IPS DF 6.9 (cell line): ENCODE measurements at regions not wholly inside any gene's neighbourhood (a gene's known extent, or its start where the extent isn't known, plus 50 kb on each side); places are given as distances from the start of the nearest gene placed in this dataset.

ENCODE experiments used
- DNase-seq: peaks from one replicate; pipeline ENCODE4 v3.0.0-alpha.2; 2013; ENCODE audit warnings: low read depth, low spot score
- H3K27ac ChIP-seq: one replicate; pipeline ENCODE4 v1.5.1; 2013; ENCODE audit warnings: low read length, control low read depth
- H3K27me3 ChIP-seq: 2 replicates; pipeline ENCODE4 v1.6.1; 2013; ENCODE audit warnings: mild to moderate bottlenecking, low read length; ENCODE audit not compliant: control insufficient read depth, insufficient read depth
- H3K36me3 ChIP-seq: 2 replicates; pipeline ENCODE4 v1.6.1; 2013; ENCODE audit warnings: low read length; ENCODE audit not compliant: control insufficient read depth, insufficient read depth
- H3K4me1 ChIP-seq: 2 replicates; pipeline ENCODE4 v1.6.1; 2013; ENCODE audit warnings: low read length; ENCODE audit not compliant: control insufficient read depth, insufficient read depth
- H3K4me3 ChIP-seq: 2 replicates; pipeline ENCODE4 v1.5.1; 2013; ENCODE audit warnings: mild to moderate bottlenecking, low read length
- H3K9me3 ChIP-seq: 2 replicates; pipeline ENCODE4 v1.6.1; 2013; ENCODE audit warnings: low read length, inconsistent platforms; ENCODE audit not compliant: control insufficient read depth, insufficient read depth
- WGBS: extraction: QIAGEN DNeasy Blood & Tissue Kit; methylation state at CpG from one replicate; pipeline ENCODE4 v1.1.7; 2013; ENCODE audit warnings: mixed read lengths, missing lambda C conversion rate; ENCODE audit not compliant: insufficient read length, insufficient coverage; 5-methylcytosine and 5-hydroxymethylcytosine counted together

DNA sequence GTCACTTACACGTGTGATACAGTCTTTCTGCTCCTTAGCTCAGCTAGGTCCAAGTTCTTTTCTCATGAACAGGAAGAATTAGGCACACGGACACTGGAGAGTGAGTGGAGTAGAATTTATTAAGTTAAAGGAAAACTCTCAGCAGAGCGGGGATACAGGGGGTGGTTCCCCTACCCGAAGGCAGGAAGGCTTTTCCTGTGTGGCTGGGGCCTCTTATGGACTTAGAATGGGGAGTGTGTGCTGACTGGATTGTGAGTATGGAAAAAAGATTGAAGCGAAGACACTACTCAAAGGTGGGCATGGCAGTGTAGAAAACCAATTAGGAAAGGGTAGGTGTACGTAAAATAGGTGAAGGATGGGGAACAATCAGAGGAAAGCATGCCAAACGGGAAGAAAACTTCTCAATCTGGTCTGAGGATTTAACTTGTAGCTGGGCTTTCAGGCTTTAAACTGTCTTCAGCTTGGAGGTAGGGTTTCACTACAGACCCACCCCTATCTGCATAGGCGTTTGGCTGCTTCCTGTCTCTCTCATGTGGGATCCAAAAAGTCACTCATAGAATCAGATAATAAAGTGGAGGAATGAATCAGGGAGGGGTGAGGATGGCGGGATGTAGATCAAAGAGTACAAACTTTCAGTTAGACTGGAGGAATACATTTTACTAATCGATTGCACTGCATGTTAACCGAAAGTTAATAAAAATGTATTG is 104.2 kb downstream of the ANKRD7 start:
- WGBS = no CpG with 5 or more reads among the region's 11 CpGs
- Histone ChIP-seq H3K27me3 (no peaks in the 10 kb centered on the region), H3K9me3 (no peaks in the 10 kb centered on the region), H3K4me3 (no peak overlapping the region), H3K27ac (no peak overlapping the region), H3K4me1 (no peaks in the 10 kb centered on the region; the same call in 1 of the 2 replicates), H3K36me3 (no peaks in the 10 kb centered on the region)
- no peak for DNase-seq

DNA sequence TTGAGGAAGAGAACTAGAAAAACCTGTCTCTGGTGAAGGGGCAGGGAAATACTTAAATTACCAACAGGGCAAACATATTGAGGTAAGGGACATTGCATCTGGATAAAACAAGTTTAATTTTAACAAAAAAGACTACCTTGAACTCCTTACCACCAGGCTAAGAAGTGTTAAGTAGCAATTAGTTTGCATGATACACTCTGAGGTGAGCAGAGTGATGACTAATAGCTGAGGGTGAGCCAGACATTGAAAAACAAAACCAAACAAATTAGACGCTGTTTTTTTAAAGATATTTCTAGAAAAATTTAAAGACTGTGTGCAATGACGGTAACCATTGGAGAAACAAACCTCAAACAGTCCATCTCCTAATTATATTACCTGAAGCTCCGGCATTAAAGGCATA is 105.9 kb downstream of the ANKRD7 start:
- H3K9me3 ChIP-seq = no peaks in the 10 kb centered on the region
- no peak for DNase-seq
- H3K27ac ChIP-seq = no peak overlapping the region
- WGBS = no CpG with 5 or more reads among the region's 3 CpGs
- H3K27me3 ChIP-seq = no peaks in the 10 kb centered on the region
- no peaks in the 10 kb centered on the region; the same call in 1 of the 2 replicates for H3K4me1 ChIP-seq
- no peaks in the 10 kb centered on the region for H3K36me3 ChIP-seq
- H3K4me3 ChIP-seq = no peak overlapping the region

DNA sequence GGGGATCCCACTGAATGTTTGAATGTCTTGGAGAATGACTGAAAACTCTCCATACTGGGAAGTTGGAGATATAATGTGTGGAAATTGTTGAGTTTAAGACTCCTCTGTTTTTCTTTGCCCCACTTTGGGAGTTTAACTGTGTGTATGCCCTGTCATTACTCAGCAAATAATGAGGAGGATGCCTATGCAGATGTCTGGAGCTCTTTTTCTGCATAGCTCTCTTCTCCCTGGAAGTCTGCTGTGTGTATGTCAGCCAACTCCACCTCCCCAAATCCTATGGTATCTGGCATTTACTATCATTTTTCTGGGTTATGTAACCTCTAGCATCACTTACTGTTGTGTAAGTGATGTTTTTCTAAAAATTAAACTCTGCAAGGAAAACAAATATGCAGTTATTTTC is 122.2 kb downstream of the ANKRD7 start:
- no peak for DNase-seq
- Histone ChIP-seq H3K4me1 (0 out of 2 replicates have a peak, but pooled peaks cover 2% of the 10 kb centered on the region), H3K27ac (no peak overlapping the region), H3K4me3 (no peak overlapping the region), H3K9me3 (no peaks in the 10 kb centered on the region), H3K36me3 (no peaks in the 10 kb centered on the region), H3K27me3 (no peaks in the 10 kb centered on the region)

DNA sequence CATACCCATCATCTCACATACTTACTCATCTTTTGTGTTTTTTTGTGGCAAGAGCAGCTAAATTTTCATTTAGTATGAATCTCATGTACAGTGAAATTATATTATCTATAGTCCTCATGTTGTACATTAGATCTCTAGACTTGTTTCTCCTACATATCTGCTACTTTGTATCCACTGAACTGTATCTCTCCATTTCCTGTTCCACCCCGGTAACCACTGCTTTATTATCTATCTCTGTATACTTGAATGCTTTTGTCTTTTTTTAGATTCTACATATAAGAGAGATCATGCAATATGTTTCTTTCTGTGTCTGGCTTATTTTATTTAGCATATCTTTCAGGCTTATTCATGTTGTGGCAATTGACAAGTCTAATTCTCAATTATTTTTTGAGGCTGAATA is 125.1 kb downstream of the ANKRD7 start:
- no CpG with 5 or more reads among the region's 1 CpG for WGBS
- no peak overlapping the region for H3K27ac ChIP-seq
- no peaks in the 10 kb centered on the region for H3K36me3 ChIP-seq
- 0 out of 2 replicates have a peak, but pooled peaks cover 2% of the 10 kb centered on the region for H3K4me1 ChIP-seq
- no peak overlapping the region for H3K4me3 ChIP-seq
- no peaks in the 10 kb centered on the region for H3K9me3 ChIP-seq
- H3K27me3 ChIP-seq = no peaks in the 10 kb centered on the region
- DNase-seq = no peak

DNA sequence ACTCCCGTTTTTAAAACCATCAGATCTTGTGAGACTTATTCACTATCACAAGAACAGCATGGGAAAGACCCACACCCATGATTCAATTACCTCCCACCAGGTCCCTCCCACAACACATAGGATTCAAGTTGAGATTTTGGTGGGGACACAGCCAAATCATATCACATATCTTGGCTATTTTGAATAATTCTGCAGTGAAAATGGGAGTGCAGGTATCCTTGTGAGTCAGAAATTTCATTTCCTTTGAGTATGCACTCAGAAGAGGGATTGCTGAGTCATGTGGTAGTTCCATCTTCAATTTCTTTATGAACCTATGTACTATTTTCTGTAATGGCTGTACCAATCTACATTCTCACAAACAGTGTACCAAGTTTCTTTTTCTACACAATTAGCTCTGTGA is 125.8 kb downstream of the ANKRD7 start:
- H3K9me3 ChIP-seq = no peaks in the 10 kb centered on the region
- no peak for DNase-seq
- H3K36me3 ChIP-seq = no peaks in the 10 kb centered on the region
- H3K27ac ChIP-seq = no peak overlapping the region
- WGBS = no CpG with 5 or more reads among the region's 1 CpG
- H3K27me3 ChIP-seq = no peaks in the 10 kb centered on the region
- H3K4me1 ChIP-seq = 0 out of 2 replicates have a peak, but pooled peaks cover 2% of the 10 kb centered on the region
- H3K4me3 ChIP-seq = no peak overlapping the region

DNA sequence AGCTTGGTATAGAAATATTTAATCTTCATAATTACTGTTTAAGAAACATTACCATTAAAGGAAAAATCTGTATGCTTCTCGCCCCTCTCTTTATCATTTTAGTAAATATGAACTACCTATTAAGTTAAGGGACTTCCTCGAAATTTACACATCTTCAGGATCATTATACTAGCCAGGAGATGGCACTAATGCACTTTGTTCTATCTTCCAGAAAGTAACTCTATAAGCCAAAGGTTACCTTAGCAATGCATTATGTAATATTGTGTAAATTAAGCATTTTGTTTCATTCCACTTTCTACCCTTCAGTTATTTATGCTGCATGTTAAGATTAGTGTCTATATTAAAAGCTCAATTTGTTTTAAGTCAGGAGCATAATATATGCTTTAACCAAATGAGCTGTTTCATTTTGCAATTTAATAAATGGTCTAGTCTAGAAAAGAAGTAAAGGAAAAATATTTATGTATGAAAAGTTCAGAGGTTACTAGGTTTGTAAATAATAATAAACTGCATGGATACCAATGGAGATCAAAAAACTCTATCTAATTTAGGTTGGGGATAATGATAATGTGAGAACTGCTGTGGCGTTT is 128.5 kb downstream of the ANKRD7 start:
- Histone ChIP-seq H3K4me3 (no peak overlapping the region), H3K27ac (no peak overlapping the region), H3K36me3 (no peaks in the 10 kb centered on the region), H3K9me3 (no peaks in the 10 kb centered on the region), H3K4me1 (no peaks in the 10 kb centered on the region), H3K27me3 (no peaks in the 10 kb centered on the region)
- no peak for DNase-seq
- no CpG with 5 or more reads among the region's 3 CpGs for WGBS

DNA sequence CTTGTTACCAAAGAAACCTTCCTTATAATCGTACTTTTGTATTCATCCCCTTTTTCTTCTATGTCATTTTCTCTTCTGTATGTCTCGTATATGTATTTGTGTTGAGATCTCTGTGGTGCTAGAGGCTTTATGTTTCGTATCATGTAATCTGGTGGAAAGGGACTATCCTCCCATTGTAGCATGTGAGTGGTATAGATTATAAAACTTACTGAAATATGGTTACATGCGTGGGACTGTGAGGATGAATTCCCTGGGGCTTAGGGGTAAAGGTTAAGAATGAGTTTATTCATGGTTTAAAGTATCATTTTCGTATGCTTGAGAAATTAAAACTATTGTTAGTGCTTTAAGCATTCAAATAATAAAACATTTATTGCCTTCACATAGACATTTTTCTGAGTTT is 141.9 kb downstream of the ANKRD7 start:
- no peaks in the 10 kb centered on the region for H3K9me3 ChIP-seq
- no peaks in the 10 kb centered on the region for H3K27me3 ChIP-seq
- no peak for DNase-seq
- no peaks in the 10 kb centered on the region for H3K4me1 ChIP-seq
- no peaks in the 10 kb centered on the region for H3K36me3 ChIP-seq
- H3K4me3 ChIP-seq = no peak overlapping the region
- no peak overlapping the region for H3K27ac ChIP-seq
- no CpG with 5 or more reads among the region's 5 CpGs for WGBS

DNA sequence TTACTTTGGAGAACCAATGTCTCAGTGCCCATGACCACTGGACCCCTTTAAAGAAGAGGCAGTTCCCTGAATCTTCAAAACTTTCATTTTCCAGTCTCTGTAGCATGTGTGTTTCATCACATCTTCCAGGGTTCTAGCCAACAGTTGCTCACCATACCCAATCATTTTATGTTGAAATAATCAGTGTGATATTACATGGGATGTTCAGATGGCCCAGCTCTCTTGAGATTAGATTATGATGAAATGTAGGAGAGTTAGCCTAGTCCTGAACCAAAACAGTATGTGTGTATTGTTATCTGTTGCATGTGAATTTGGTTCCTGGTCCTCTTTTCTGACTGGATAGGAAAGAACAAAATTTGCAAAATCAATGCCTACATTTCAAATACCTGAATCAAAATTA is 144.5 kb downstream of the ANKRD7 start:
- H3K27ac ChIP-seq = no peak overlapping the region
- no peak overlapping the region for H3K4me3 ChIP-seq
- H3K36me3 ChIP-seq = no peaks in the 10 kb centered on the region
- no peaks in the 10 kb centered on the region for H3K9me3 ChIP-seq
- H3K27me3 ChIP-seq = no peaks in the 10 kb centered on the region
- no peaks in the 10 kb centered on the region for H3K4me1 ChIP-seq
- DNase-seq = no peak

DNA sequence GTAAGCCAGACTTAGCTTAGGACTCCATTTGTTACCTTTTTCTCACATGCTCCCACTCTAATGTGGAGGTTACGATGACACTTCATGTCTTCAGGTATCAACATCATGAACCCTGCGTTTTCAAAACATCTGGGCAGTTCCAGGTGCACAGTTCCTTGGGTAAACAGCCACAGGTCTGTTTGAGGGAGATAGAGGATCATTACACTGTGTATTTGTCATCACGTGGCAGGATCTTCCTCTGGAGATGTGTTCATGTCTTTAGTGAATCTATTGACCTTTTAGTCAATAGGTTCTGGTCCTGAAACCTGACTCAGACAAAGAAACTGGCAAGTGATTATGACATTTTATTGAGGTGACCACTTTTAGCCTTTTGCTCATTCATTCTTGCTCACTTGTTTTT is 145.5 kb downstream of the ANKRD7 start:
- Histone ChIP-seq H3K27me3 (no peaks in the 10 kb centered on the region), H3K27ac (no peak overlapping the region), H3K4me3 (no peak overlapping the region), H3K4me1 (no peaks in the 10 kb centered on the region), H3K36me3 (no peaks in the 10 kb centered on the region), H3K9me3 (no peaks in the 10 kb centered on the region)
- DNase-seq = no peak
- WGBS = no CpG with 5 or more reads among the region's 3 CpGs

DNA sequence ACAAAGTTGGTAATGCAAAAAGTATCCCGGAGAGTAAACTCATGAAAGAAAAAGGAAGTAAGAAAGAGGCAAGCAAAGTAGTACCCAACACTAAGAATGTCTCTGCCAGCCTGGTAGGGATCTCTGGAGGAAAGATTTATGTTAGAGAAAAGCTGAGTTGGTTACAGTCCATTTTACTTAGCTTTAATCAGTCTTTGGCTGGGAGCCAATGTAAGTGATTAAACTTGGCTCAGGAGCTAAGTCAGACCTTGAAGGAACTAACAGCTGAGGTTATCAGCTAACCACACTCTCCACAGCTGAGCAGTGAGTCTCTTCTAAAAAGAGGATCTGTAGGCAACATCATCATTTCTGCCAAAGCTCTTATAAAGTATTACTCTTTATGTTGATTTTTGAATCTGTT is 148.0 kb downstream of the ANKRD7 start:
- Histone ChIP-seq H3K4me1 (no peaks in the 10 kb centered on the region), H3K9me3 (no peaks in the 10 kb centered on the region), H3K4me3 (no peak overlapping the region), H3K27me3 (no peaks in the 10 kb centered on the region), H3K36me3 (no peaks in the 10 kb centered on the region), H3K27ac (no peak overlapping the region)
- WGBS = no CpG with 5 or more reads among the region's 1 CpG
- no peak for DNase-seq

DNA sequence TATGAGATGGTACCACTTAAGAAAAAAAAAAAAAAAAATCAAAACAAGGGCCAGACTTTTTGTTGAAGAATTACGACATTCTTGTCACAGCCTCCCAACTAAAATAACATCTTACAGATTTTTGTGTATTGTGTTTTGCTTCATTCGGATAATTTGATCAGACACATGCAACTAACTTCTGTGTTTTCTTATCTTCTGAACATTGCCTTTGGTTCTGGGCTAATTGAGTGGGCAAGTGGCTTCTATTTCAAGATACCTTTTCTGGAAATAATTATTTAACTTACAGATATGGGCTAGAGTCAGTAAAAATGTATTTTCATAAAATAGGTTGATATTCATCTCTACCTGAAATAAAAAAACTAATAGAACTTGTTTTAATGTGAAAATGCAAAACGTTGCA is 165.1 kb downstream of the ANKRD7 start:
- Histone ChIP-seq H3K36me3 (no peaks in the 10 kb centered on the region), H3K4me1 (no peaks in the 10 kb centered on the region), H3K9me3 (no peaks in the 10 kb centered on the region), H3K4me3 (no peak overlapping the region), H3K27ac (no peak overlapping the region), H3K27me3 (no peaks in the 10 kb centered on the region)
- DNase-seq = no peak
- WGBS = no CpG with 5 or more reads among the region's 3 CpGs
